GM21717 (cell line): ENCODE measurements at regions not wholly inside any gene's neighbourhood (a gene's known extent, or its start where the extent isn't known, plus 50 kb on each side); places are given as distances from the start of the nearest gene placed in this dataset.

Experiments used
- ATAC-seq: cut with Tn5 transposase; IDR thresholded peaks from one replicate; pipeline ENCODE4 v1.9.1; 2021; ENCODE audit warnings: mild to moderate bottlenecking, moderate library complexity; ENCODE audit not compliant: unreplicated experiment

GRCh38 chr11:130609121-130610035, 160.9 kb downstream of the ADAMTS15 start:
- no peak for ATAC-seq

GRCh38 chr11:130611791-130612251, 163.4 kb downstream of the ADAMTS15 start:
- no peak for ATAC-seq

DNA sequence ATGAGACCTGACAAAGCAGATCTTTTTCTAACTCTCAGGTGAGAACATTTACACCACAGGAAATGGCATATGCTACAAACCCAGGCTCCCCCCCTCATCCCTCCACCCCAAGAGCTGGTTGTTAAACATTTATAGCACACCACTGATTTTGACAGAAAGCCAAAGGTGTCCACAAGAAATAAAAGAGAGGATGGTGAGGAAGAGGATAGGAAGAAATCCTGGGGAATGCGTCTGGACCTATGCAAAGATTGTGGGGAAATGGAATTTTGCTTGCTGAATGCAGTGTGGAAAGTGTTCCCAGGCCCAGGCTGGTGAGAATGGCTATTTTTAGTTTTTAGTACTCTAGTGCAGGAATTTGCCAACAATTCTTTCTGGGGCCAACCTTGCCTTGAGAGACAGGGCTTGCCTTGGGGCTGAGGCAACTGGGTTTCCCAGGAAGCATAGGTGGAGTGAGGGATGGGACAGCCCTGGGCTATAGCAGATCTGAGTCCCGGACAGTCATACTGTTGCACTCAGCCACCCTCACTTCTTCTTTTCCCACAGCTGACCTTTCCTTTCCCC, 163.9 kb downstream of the ADAMTS15 start:
- no peak for ATAC-seq

GRCh38 chr11:130613396-130613795, 165.0 kb downstream of the ADAMTS15 start:
- no peak for ATAC-seq

- no peak for ATAC-seq
These were observed 166.1 kb downstream of the ADAMTS15 start for GRCh38 chr11:130614591-130614990.

- no peak for ATAC-seq
These were observed 167.1 kb downstream of the ADAMTS15 start for GRCh38 chr11:130615561-130615960.

GRCh38 chr11:130616573-130616972, 168.1 kb downstream of the ADAMTS15 start:
- no peak for ATAC-seq

GRCh38 chr11:130617001-130617400, 168.6 kb downstream of the ADAMTS15 start:
- ATAC-seq: no peak

- ATAC-seq: no peak
These were observed 172.1 kb downstream of the ADAMTS15 start for GRCh38 chr11:130620548-130620947.

DNA sequence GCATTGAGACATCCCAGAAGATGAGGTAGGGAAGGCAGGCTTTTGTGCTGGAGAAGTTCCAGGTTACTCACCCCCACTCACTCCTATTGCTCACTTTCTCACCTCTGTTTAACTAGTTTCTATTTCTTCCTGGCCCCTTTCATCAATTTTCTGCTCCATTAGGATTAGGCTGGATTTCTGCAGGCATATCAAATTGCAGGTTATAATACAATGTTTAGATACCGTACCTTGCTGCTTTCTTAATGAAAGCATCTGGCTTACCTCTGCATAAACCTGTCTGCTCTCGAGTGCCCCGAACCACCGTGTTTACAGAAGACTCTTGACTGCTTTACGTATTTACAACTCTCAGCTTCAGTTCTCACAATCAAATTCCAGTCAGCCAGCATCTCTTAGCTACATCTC, 173.7 kb downstream of the ADAMTS15 start:
- no peak for ATAC-seq

DNA sequence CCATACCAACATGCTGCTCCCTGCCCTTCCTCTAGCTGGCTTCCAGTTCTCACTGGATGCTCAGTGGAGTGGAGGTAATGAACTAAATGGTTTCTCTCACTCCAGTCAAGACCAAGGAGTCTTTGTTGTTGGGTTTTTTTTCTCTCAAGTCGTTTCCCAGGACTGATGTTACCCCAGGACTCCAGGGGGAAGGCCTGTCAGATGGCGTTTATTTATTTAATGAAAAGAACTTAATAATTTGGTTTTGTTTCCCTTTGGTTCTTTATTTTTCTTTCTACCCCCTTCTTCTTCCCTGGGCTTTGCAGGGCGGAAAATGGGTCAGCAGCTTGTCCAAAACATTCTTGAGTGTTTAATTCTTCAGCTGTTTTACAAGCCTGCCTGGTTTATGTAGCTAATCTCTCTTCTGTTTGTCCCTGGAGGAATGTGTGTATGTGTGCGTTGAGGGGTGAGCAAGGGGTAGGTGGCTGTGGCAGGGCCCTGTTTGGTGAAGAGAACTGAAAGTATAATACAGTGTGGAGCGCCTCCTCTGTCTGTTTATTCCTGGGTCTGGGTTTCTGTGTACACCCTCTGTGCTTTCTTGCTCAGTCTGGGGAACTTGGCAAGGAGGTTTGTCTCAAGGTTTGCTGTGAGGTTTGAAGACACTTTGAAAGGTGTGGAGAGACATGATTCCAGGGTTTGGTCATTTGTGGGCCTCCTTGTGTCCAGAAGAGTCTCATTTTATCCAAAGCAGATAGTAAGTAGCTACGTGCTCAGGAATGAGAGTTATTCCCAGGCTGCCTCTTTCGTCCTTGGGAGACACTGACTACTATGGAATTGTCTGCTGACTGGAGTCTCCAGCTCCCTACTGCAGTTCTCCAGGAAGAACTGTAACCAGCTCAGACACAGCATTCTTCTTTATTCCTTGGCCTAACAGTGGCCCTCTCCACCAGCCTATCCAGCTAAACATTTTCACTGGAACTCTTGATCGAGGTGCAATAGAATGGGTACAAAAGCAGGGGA, 175.5 kb downstream of the ADAMTS15 start:
- no peak for ATAC-seq

GRCh38 chr11:130624971-130625544, 176.6 kb downstream of the ADAMTS15 start:
- no peak for ATAC-seq

DNA sequence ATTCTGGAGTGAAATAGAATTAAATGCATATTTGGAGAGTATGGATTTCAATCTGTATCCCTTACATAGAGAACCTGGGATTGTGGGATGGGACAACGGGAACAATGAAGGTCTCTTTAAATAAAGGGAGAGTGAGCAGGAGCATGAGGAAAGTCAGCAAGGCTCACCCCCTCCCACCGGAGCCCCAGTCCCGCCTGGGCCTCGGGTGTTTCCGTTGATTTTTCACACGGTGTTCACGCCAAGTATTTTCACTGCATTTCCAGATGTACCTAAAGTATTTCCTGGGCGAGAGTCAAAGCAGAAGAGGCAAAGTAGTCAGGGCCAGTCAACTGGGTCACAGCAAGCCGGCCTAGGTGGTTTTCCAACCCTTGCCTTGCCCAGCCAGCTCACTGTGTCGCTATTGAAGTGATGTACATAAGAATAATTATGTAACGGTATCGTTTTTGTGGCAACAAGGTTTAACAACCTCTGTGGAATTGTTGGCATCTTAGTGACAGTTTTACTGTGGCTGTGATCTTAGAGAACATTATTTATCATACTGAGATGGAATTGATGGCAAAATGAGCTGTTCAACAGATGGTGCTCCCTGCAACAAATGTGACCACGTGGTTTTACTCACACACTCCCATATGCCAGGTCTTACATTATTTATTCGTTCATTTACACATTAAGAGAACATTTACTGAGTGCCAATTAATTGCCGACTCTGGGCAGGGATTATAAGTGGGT, 177.3 kb downstream of the ADAMTS15 start:
- ATAC-seq: no peak

DNA sequence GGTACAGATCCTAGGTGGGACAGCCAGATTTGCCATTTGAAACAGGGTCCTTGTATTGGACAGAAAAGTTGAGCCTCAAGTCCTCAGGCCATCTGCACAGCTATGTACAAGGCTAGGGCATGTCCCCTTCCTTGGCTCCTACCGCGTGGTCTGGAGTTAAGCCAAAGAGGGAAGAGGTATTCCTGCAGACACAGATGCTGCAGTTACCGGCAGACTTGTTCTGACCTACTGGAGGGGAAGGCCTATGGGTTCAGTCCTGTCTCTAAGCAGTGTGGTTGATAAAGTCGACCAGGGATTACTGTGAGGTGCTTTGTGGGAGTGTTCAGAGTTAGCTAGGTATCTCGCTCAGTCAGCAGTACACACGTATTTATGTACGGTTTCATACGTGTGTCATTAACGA, 180.6 kb downstream of the ADAMTS15 start:
- no peak for ATAC-seq

DNA sequence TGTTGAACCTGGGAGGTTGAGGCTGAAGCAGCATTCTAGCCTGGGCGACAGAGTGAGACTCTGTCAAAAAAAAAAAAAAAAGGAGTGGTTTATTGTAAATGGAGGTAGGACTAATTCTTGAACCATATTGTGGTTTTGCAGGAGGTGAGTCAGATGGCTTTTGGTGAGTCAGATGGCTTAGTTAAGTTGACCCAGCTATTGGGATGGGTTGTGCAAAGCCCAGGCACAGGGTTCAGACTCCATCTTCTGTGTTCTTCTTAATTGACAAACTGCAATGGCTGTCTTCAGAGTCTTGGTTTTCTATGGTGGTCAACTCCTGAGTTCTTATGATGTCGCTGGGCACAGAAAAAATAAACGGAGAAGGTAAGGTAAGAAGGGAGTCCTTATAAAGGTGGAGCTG, 182.7 kb downstream of the ADAMTS15 start:
- ATAC-seq: no peak

DNA sequence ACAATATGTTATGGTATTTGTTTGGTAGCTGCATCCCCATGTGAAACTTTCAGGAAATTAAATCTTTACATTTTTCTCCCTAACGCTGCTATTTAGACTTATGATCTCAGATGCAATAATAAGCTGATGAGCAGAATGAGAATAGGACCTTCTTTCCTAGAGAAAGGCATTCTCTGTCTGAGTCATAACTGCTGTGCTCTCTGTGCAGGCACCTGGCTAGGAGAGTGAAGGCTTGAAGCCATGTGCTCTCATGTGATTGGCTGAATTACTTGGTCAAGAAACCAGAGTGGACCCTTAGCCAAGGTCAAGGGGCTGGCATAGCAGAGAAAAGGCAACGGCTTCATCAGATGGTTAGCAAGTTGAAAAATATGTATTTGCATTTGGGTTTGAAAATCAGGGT, 185.0 kb downstream of the ADAMTS15 start:
- no peak for ATAC-seq

- no peak for ATAC-seq
These were observed 185.7 kb downstream of the ADAMTS15 start for GRCh38 chr11:130634186-130634585.

DNA sequence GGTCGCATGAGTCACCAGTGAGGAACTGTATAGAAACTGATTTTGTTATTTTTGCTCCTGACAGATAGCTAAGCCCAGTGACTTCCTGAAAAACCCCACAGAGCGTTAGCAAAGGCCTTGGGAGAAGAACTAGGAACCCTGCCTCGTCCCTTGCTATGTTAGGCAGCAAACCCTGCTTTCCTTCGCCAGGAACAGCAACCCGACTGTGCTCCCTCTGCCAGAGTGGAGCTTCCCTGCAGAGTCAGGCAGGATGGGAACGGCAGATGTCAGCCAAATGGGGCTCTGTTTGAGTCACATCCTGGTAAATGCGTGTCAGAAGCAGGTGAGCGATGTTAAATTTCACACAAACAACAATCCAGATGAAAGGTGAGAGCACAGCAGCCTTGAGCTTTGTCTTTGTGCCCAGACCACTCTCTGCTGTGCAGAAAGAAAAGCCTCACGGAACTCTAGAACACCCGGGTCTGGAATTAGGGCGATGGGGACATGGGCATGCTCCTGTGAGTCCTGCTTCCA, 186.6 kb downstream of the ADAMTS15 start:
- no peak for ATAC-seq

GRCh38 chr11:130635937-130636630, 187.6 kb downstream of the ADAMTS15 start:
- no peak for ATAC-seq
